ENCODE measurements at regions not wholly inside any gene's neighbourhood (a gene's known extent, or its start where the extent isn't known, plus 50 kb on each side); places are given as distances from the start of the nearest gene placed in this dataset.
A peak's percentile ranks its signal among the peaks of the same experiment; 100 is the strongest.

DNA sequence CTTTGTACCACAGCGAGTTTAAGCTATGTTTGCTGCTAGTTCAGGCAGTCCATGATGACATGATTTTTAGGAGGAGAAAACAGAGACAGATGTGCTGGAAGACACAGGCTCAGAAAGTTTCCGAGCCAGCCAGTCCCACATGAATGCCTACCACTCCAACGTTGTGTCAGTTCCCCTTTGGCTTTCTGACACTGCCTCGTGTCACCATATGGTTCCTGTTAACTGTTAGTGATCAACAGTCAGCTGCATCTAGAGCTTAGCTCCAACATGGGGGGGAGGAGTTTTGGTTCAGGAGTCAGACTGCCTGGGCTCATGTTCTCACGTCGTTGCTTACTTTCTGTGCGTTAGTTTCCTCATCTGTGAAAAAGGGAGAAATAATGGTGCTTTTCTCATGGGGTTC is 343.7 kb downstream of the MID1IP1 start:
- DNase-seq (ENCODE audit: low read depth): no peak

DNA sequence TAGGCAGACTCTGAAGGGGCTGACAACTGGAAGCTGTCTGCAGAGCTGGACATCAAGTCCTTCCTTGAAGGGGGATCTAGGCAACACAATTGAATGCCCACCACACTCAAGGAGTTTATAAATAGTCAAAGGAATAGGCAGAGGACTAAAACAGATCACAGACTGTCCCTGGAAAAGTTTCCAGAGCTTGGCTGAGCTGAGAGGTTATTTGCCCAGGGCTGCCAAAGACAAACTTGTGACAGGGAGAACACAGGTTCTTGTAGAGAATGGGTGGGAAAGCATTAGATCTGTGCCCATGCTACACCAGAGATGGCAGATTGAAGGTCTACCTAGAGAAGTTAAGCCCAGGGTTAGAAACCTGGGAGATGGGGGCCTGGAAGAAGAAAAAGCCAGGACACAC is 344.6 kb downstream of the MID1IP1 start:
- no peak for DNase-seq (ENCODE audit: low read depth)

DNA sequence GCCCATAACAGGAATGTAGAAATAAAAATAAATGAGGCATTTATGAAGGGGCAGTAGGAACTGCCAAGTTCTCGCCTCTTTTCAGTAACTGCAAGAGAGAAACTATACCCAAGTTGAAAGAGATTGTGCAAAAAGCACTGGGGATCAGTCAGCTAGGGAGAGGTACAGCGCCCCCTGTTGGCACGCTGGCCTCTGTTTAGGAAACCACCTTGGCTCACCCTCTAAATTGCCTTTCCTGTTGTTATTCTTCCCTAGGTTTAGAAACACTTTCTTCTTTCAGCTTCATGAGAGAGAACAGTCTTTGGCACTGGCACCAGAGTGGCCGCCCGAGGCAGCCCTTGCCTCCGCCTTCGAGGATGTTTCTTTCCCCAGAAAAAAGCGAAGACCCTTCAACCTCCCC is 348.5 kb downstream of the MID1IP1 start:
- DNase-seq (ENCODE audit: low read depth): peak; percentile 4

DNA sequence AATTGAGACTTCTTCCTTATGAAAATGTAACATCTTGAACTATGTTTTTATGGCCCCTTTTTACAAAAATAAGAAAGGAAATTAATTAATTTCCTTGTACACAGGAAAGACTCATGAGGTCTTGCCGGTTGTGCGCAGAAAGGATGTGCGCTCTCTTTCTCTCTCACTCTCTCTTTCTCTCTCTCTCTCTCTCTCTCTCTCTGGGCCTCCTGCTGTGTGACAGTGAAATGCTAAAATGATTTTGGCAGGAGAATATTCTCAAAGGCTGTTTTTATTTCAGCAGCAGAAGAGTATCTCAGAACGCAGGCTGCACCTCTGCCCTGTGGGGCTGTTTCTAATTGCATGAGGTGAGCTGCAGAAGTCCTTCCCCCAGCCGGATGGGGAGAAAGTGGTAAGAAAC is 349.0 kb downstream of the MID1IP1 start:
- DNase-seq (ENCODE audit: low read depth): no peak

DNA sequence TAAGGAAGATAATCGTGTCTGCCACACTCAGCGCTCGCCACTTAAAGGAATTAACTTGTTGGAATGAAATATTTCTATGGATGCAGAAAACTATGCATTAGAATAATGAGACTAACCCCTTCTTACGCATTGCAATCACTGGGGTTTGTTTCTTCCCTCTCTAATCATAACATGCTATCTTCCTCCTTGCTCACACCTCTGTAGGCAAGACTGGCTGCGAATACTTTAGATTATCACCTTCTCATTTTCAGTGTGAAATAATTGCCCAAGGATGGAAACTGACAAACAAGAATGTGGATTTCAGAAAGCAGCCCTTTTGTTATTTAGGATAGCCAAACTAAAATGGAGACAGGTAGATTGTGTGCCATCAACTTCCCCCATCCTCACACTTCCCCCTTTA is 349.4 kb downstream of the MID1IP1 start:
- DNase-seq (ENCODE audit: low read depth): no peak

DNA sequence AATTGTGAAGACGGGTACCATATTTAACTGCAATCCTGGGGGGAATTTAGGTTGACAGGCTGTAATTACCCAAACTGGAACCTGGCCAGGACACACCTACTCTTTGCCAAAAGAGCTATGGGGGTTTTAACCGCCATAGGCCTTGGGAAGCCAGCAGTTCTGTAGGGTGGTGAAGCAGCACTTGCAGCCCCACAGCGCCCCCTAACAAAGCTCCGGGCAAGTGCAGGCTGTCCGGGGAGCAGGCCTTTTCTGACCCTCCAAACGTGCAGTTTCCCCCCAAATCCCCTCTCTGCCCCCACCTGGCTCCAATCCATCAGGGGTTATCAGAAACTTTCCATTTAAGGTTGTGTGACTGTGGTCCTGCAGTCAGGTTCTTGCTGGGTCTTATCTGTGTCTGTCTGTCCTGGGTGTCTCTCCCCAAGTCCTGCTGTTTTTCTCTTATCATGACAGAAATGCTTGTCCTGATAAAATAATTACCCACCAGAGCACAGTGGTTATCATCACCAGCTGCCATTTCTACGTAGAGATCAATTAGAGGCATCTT is 350.9 kb downstream of the MID1IP1 start:
- no peak for DNase-seq (ENCODE audit: low read depth)

DNA sequence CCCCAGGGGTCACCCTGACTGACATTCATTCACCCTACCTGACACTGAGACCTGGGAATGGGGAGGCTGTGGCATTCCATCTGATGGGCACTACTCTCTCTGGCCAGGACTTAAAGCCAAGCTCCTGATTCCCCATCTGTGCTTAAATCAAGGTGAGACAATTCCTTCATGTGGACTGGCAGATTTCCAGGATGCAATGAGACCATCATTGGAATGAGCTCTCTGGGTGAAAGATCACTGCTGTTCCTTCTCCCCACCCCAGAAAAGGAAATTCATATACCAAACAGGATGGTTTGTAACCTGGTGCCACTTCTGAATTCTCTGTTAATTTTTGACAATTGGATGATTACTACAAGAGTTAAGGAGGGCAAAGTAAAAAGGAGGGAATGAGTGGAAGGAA is 354.8 kb downstream of the MID1IP1 start:
- no peak for DNase-seq (ENCODE audit: low read depth)

DNA sequence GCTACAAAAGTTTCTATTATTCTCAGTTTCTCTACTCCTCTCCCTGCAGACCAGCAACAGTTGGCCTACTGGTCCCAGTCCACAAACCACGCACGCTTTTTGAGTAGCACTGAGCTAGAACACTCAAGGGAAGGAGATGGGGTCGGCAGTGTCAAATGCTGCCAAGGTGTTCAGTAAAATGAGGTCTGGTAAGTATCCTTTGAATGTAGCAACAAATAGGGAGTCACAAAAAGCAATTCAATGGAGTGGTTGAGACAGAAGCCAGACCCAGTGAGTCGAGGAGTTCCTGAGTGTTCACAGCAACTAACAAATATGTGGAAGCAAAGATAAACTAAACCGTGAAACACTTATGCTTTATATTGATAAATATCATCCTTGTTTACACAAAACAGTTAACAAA is 355.7 kb downstream of the MID1IP1 start:
- no peak for DNase-seq (ENCODE audit: low read depth)

DNA sequence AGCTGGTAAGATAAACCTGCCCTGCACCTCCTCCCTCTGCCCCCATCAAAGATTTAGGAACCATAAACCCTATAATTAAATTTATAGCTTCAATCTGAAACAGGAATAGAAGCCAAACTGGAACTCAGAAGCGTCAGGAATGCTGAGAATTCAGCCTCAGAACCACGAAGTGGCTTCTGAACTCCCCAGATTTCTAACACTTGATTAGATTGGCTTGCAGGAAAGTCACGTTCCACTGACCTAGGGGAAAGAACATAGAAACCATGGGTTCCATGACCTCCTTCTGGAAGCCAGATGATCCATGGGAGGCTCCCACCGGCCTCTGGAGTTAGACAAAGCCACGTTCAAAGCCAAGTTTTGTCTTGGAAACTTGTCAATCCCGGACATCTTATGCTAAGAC is 356.5 kb downstream of the MID1IP1 start:
- DNase-seq (ENCODE audit: low read depth): no peak

DNA sequence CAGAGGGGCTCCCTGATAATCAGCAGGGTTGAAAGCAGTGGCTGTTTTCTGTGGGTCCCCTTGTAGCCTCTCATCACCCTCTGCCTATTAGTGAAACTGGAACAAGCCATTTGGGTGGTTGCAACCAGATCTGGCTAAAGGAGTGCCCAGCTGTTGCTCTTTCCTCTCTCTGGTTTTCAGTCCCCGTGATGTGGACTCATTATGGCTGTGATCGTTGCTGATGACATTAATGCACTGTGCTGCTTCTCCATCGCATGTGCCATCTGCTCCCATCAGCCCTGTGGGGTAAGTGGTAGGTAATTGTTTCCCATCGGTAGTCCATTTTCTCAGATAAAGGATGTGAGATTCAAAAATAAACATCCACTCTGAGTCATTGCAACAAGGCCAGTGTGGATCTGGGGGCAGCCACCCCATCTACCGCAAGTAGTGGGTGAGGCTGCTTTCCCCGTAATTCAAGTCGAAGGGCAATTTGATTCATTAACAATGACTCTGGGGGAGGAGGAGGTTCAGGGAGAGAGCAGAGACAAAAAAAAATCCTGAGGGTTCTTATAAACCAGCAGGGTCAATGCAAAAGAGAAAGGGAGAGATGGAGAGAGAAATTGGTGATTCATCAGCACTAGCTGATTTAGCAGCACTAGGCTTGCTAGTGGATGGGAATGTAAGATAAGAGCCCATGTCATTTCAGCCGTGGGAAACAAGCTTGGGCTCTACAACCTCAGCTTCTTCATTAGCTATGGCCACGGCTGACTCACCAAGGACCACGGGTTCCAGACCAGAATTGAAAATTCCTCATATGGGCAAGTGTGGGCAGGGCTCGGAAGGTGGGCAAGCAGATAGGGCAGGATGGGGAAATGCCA is 357.8 kb downstream of the MID1IP1 start:
- peak; percentile 64 for DNase-seq (ENCODE audit: low read depth)

DNA sequence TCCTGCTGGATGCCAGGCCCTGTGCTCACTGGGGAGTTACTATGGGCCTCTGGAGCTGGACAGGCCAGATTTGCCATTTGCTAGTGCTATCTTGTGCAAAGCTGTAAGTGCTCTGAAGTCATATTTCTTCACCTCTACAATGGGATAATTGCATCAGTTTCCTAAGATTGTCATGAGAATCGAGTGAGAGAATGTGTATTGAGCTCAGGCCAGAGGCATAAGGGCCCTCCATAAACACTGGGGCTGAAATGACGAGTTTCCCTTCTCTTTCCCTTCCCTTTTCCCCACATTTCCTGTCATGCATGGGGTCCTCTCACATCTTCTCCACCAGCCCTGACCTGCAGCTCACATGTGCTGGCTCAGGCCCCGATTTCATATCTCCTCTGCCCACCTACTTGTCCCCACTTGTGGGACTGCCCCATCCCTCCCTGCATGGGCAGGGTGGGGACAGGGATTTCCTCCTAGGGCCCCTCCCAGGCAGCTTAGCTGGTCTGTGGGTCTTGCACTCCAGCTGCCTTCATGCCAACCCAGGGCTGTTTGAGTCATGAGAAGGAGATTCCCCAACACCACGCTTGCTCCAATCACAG is 358.8 kb downstream of the MID1IP1 start:
- DNase-seq (ENCODE audit: low read depth): no peak

DNA sequence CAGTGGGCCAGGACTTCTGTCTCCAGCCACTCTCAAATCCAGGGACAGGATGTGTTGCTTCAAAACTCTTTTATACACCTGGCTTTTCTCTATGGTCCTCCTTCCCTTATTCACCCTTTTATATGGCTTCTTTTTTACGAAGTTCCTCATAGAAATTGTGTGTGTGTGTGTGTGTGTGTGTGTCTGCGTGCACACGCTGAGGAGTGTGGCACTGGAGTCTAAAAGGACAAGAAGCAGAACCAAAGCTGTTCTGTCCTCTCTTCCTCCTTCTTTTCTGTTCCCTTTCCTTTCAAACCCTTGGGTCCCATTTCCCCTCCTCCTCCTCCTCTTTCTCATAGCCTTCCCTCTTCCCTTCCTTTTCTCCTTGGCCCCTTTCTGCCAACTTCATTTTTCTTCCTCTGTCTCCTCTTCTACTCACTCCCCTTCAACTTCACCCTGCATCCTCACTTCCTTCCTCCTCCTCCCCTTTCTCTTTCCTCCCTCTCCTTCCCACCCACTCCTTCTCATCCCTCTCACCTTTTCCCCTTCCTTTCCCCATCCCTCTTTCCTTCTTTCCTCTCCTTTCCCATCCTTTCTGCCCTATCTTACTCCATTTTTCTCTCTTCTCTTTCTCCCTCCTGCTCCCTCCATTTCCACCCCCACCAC is 360.5 kb downstream of the MID1IP1 start:
- no peak for DNase-seq (ENCODE audit: low read depth)

DNA sequence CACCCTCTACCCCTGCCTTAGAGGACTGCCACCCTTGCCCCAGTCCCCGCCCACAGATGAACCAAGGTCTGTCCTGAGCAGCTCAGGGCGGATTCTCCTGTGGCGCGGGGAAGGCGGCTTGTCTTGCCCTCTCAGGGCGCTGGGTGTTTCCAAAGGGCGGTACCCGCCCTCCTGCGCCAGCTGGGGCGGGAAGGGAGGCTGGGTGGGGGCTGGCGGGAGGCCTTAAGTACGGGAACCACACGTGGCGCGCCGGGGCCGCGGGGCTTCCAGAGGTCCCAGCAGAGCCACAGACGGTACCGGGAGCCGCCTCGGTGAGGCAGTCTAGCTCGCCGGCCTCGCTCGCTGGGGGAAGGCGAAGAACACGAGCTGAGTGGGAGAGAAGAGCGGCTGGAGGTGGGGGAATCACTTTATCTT is 361.1 kb downstream of the MID1IP1 start:
- DNase-seq (ENCODE audit: low read depth): no peak

DNA sequence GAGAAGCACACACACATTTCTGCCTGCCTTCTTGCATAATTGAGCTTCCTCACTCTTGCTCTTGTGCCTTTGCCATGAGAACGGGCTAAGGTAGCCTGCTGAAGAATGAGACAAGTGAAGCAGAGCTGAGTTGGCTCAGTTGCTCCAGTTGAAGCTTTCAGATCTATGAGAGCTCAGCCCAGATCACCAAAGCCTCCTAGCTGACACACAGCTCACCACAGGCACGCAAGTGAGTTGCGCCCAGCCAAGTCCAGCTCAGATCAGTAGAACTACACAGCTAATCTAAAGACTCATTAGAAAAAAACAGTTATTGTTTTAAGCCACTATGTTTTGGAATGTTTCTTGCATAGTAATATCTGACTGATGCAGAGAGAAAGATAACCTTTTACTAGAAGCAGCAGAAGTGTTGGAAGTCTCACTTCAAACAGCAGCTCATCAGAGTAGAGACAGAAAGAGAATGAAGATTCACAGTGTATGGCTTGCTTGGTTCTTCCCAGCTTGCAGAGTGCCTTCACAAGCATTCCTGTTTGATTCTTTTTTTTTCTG is 362.4 kb downstream of the MID1IP1 start:
- DNase-seq (ENCODE audit: low read depth): no peak

DNA sequence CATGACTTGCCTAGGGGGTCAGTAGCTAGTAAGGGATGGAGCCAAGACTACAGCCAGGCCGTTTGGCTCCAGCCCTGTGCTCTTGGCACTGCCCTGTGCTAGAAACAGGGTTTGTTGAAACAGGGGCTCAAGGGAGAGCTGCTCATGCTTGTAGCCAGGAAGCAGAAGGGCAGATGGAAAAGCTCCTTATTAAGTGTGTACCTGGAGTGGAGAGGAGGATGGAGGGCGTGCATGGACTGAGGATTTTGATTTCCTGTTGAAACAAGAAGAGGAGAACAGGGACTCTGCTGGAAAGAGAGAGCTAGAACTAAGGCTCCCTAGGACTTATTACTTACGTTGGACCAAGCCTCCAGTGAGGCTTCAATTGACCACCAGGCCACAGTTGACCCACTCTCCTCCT is 363.0 kb downstream of the MID1IP1 start:
- no peak for DNase-seq (ENCODE audit: low read depth)

DNA sequence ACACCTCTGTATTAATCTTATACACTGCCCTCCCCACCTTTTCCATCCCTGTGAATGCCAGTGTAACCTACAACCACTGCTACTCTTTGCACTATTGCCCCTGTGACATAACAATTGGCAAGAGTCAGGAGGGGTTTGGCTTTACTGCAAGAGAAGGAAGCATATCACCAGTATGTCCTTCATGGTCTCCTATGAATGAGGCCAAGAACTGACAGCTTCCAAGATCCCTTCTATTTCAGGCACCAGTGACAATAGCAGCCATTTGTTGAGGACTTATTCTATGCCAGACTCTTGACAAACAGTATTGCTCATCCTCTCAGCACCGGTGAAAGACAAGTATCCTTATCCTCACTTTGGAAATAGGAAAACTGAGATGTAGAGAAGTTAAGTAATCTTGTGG is 363.9 kb downstream of the MID1IP1 start:
- no peak for DNase-seq (ENCODE audit: low read depth)

DNA sequence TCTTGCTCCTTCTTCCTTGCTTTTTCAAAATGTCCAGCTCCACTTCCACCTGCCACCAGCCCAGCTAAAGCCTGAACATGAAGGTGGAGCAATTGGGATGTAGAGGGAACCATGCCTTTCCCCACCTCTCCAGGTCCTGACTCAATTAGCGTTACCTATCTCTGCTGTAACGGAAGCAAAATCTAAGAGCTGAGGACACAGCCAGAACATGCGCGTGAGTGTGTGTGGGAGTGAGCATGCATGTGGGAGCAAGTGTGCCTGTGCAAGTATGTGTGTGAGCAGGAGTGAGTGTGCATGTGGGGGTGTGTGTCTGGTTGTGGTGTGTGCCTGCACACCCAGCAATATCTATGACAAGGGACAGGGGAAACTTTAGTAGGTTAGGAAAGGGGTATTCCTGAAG is 364.5 kb downstream of the MID1IP1 start:
- no peak for DNase-seq (ENCODE audit: low read depth)

DNA sequence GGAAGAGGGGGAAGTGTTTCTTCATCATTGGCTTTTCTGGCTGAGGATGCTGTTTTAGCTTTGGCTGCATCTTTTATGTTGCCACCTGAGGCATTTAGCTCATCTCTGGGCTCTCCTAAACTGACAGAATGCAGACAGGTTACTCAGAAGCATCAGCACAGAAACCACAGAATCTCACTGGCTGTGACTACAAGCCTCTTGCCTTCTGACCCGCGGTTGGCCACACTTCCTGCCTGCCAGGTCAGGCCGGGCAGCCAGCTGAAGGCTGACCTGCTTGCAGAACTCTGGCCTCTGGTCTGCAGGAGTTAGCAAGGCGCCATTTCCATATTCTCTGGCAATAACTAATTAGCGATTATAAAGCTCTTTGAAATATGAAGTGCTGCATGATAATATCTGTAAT is 366.5 kb downstream of the MID1IP1 start:
- no peak for DNase-seq (ENCODE audit: low read depth)

DNA sequence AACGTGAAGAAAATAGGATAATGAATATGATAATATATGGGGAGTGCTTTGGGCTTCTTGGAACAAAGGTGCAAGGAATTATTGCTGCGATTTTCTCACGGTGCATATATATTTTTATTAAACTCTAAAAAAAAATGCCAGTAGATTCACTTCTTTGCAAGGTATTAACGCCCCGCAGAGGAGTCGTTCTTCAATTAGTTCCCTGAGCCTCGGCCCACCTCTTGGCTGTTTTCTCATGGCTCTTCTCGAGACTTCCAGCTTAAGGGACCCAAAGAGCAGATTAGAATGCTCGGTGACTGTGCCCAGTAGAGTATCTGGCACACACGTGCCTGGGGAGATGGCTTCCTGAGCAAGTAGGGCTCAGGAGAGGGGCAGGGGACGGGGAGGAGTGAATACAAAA is 367.4 kb downstream of the MID1IP1 start:
- no peak for DNase-seq (ENCODE audit: low read depth)

DNA sequence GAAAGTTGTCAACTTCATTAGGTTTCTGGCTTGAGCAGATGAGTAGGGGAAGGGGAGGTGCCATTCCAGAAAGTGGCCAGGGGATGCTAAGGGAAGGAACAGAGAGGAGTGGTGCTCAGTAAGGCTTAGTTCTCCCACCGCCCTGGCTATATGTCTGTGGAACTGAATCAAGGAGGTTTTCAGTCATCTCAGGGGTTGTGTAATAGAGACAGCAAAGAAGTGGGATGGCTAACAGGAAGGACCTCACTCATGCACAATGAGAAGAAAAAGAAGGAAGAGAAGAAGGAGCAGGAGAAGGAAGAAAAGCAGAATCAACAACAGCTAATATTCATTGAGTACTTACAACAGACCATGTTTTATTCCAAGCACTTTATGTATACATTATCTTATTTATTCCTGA is 368.7 kb downstream of the MID1IP1 start:
- no peak for DNase-seq (ENCODE audit: low read depth)

DNA sequence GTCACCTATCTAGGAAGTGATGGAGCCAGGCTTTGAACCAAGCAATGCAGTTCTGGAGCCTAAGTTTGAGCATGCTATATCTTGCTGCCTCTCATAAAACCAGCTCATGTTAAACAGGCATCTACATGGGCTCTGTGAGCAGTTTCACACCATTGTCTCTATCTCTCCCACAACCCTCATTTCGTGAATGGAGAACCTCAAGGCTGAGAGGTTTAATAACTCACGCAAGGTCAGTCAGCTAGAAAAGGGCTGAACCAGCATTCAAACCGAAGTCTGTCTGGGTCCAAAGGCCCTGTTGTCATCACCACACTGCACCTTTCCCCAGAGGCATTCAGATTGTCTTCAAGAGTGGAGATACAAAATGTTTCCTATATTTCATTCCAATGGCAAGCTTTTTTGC is 369.2 kb downstream of the MID1IP1 start:
- DNase-seq (ENCODE audit: low read depth): no peak

DNA sequence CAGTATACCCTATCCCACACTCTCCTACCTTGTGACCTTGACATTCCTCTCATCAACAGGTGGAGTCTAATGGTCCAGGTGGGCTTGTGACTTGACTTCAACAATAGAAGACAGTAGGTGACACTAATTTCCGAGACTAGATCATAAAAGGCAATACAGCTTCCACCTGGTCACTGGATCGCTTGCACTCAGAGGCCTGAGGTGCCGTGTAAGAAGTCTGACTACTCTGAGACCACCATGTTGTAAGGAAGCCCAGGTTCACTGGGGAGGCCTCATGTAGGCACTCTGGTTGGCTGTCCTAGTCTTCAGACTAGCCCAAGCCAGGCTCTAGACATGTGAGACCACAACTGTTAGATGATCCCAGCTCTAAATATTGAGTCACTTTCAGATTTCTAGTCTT is 370.4 kb downstream of the MID1IP1 start:
- no peak for DNase-seq (ENCODE audit: low read depth)

DNA sequence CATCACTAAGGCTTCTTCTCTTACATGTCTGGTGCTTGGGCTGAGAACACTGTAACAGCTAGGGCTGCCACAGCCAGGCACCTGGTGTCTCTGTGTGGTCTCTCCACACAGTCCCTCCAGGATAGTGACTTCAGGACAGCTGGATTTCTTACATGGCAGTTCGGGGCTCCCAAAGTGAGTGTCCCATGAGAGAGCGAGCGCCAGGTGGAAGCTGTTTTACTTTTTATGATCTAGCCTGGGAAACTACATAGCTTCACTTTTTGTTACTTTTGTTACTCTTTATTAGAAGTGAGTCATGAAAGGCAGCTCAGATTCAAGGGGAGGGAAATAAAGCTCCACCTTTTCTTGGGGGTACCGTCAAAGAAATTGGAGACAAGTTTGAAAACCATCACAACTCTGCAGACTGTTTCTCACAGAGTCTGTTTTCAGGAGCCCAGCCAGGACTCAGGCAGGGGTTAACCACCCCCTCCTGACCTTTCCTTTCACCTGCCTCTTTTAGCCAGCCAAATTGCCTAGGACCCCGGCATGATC is 373.0 kb downstream of the MID1IP1 start:
- no peak for DNase-seq (ENCODE audit: low read depth)

All from amniotic epithelial cell (primary cell).